ENCODE measurements at regions not wholly inside any gene's neighbourhood (a gene's known extent, or its start where the extent isn't known, plus 50 kb on each side); places are given as distances from the start of the nearest gene placed in this dataset.

GRCh38 chr11:134566311-134566710 lies 154.3 kb upstream of the B3GAT1 start:
- CTCF ChIA-PET (ENCODE audit: low intra/inter-chr PET ratio): no interaction called here
- peaks cover 0 to 17% of the 10 kb centered on the region in 2 experiments; a peak in 3 of 5 replicates for H3K27me3 ChIP-seq (ENCODE audit: control insufficient read depth in 2 of 2, insufficient read depth in 2 of 2, low read length in 2 of 2)
- POLR2A ChIA-PET: no interaction called here
- no peak overlapping the region for H3K27ac ChIP-seq (ENCODE audit: extremely low read depth, low read depth, low read length)
- no peak overlapping the region for H2AFZ ChIP-seq (ENCODE audit: low read depth, low read length)
- no peaks in the 10 kb centered on the region for H3K9me3 ChIP-seq (replicated peaks; ENCODE audit: control insufficient read depth, insufficient read depth, low read depth, low read length)
- H3K36me3 ChIP-seq (ENCODE audit: control insufficient read depth, insufficient read depth, low read length): no peaks in the 10 kb centered on the region
- DNase-seq (ENCODE audit: extremely low read depth in 1 of 4, low spot score in 3 of 4) (no peak), FAIRE-seq (no peak), ATAC-seq (no peak)
- H3K9ac ChIP-seq (ENCODE audit: insufficient read depth in 1 of 2, low read depth in 2 of 2, low read length in 2 of 2): no peak overlapping the region
- H3K79me2 ChIP-seq (ENCODE audit: control insufficient read depth, insufficient read depth, low read length): no peaks in the 10 kb centered on the region
- no peaks in the 10 kb centered on the region for H3K9me1 ChIP-seq (ENCODE audit: control insufficient read depth, insufficient read depth, low read length)
- intact Hi-C loops (cut with micrococcal nuclease) (no loop called here), in situ Hi-C loops (cut with MboI) (no loop called here)
- no peaks in the 10 kb centered on the region for H3K4me1 ChIP-seq (replicated peaks in 1 of 2; ENCODE audit: control insufficient read depth in 2 of 2, insufficient read depth in 2 of 2, low read length in 2 of 2)
- H4K20me1 ChIP-seq (replicated peaks; ENCODE audit: control insufficient read depth, insufficient read depth, low read length): no peaks in the 10 kb centered on the region
- no TSS peak for BruUV-seq (replicated peaks)
- 2% methylated on average over 3 of the region's 4 CpGs for WGBS (ENCODE audit: insufficient coverage, low coverage, missing lambda C conversion rate)
- no peak overlapping the region for H3K4me3 ChIP-seq
- no peak overlapping the region for H3K4me2 ChIP-seq (ENCODE audit: insufficient read depth, low read length)
- no peak for TF ChIP-seq ZNF76 (CRISPR knock-in tag; IDR thresholded peaks at IDR 0.05; ENCODE audit: borderline replicate concordance)
- TF ChIP-seq SMAD4 (CRISPR knock-in tag; conservative IDR thresholded peaks at IDR 0.05): no peak
- no peak for TF ChIP-seq NFXL1 (CRISPR knock-in tag; IDR thresholded peaks at IDR 0.05)
- TF ChIP-seq L3MBTL2 (IDR thresholded peaks at IDR 0.05): no peak
- no peak for TF ChIP-seq STAG1 (CRISPR knock-in tag; IDR thresholded peaks at IDR 0.05; ENCODE audit: borderline replicate concordance)
- TF ChIP-seq HNRNPH1 (optimal IDR thresholded peaks at IDR 0.05; ENCODE audit: low read depth, low read length): no peak
- TF ChIP-seq ZBTB5 (IDR thresholded peaks at IDR 0.05): no peak
- no peak for TF ChIP-seq SPI1 (IDR thresholded peaks at IDR 0.05; ENCODE audit: borderline replicate concordance, low read depth, low read length)
- TF ChIP-seq PHTF2 (CRISPR knock-in tag; IDR thresholded peaks at IDR 0.05): no peak
- TF ChIP-seq HDGF (IDR thresholded peaks at IDR 0.05): no peak
- TF ChIP-seq NRF1 (conservative IDR thresholded peaks at IDR 0.05 in 1 of 2, IDR thresholded peaks at IDR 0.05 in 1 of 2): no peak
- TF ChIP-seq ARID4B (CRISPR knock-in tag; IDR thresholded peaks at IDR 0.05): no peak
- no peak for TF ChIP-seq CBX3 (IDR thresholded peaks at IDR 0.05; ENCODE audit: borderline replicate concordance in 1 of 2, low read length in 2 of 2)
- TF ChIP-seq HNRNPUL1 (IDR thresholded peaks at IDR 0.05; ENCODE audit: low read length): no peak
- no peak for TF ChIP-seq TBL1XR1 (IDR thresholded peaks at IDR 0.05; ENCODE audit: low read length in 2 of 2)
- no peak for TF ChIP-seq RCOR1 (IDR thresholded peaks at IDR 0.05; ENCODE audit: borderline replicate concordance in 1 of 2, low read depth in 2 of 2, low read length in 2 of 2)
- TF ChIP-seq, protein P1, sequence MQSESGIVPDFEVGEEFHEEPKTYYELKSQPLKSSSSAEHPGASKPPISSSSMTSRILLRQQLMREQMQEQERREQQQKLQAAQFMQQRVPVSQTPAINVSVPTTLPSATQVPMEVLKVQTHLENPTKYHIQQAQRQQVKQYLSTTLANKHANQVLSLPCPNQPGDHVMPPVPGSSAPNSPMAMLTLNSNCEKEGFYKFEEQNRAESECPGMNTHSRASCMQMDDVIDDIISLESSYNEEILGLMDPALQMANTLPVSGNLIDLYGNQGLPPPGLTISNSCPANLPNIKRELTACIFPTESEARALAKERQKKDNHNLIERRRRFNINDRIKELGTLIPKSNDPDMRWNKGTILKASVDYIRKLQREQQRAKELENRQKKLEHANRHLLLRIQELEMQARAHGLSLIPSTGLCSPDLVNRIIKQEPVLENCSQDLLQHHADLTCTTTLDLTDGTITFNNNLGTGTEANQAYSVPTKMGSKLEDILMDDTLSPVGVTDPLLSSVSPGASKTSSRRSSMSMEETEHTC (IDR thresholded peaks at IDR 0.05): no peak
